ENCODE measurements at regions not wholly inside any gene's neighbourhood (a gene's known extent, or its start where the extent isn't known, plus 50 kb on each side); places are given as distances from the start of the nearest gene placed in this dataset.

- no peak for TF ChIP-seq CTCF (IDR thresholded peaks at IDR 0.05; ENCODE audit: partially characterized antibody, unreplicated experiment)
- H3K9me3 Mint-ChIP-seq (ENCODE audit: unreplicated experiment), result no peaks in the 10 kb centered on the region
- no peak overlapping the region for H3K4me3 Mint-ChIP-seq (ENCODE audit: unreplicated experiment)
- H3K4me1 Mint-ChIP-seq (ENCODE audit: low read depth, unreplicated experiment), result no peaks in the 10 kb centered on the region
- no peaks in the 10 kb centered on the region for H3K27me3 Mint-ChIP-seq (ENCODE audit: unreplicated experiment)
- no peak overlapping the region for H3K27ac Mint-ChIP-seq (ENCODE audit: unreplicated experiment)
- DNase-seq, result no peak
- H3K36me3 Mint-ChIP-seq (ENCODE audit: unreplicated experiment), result no peaks in the 10 kb centered on the region
Measured at GRCh38 chr11:105389952-105390351, 219.9 kb upstream of the GRIA4 start.

GRCh38 chr11:105388006-105388405 is 221.9 kb upstream of the GRIA4 start:
- no peak for TF ChIP-seq CTCF (IDR thresholded peaks at IDR 0.05; ENCODE audit: partially characterized antibody, unreplicated experiment)
- Mint-ChIP-seq H3K9me3 (ENCODE audit: unreplicated experiment) (no peaks in the 10 kb centered on the region), H3K27ac (ENCODE audit: unreplicated experiment) (no peak overlapping the region), H3K4me1 (ENCODE audit: low read depth, unreplicated experiment) (no peaks in the 10 kb centered on the region), H3K27me3 (ENCODE audit: unreplicated experiment) (no peaks in the 10 kb centered on the region), H3K36me3 (ENCODE audit: unreplicated experiment) (no peaks in the 10 kb centered on the region), H3K4me3 (ENCODE audit: unreplicated experiment) (no peak overlapping the region)
- no peak for DNase-seq

- Mint-ChIP-seq H3K36me3 (ENCODE audit: unreplicated experiment) (no peaks in the 10 kb centered on the region), H3K27ac (ENCODE audit: unreplicated experiment) (no peak overlapping the region), H3K27me3 (ENCODE audit: unreplicated experiment) (no peaks in the 10 kb centered on the region), H3K9me3 (ENCODE audit: unreplicated experiment) (no peaks in the 10 kb centered on the region), H3K4me3 (ENCODE audit: unreplicated experiment) (no peak overlapping the region), H3K4me1 (ENCODE audit: low read depth, unreplicated experiment) (no peaks in the 10 kb centered on the region)
- no peak for TF ChIP-seq CTCF (IDR thresholded peaks at IDR 0.05; ENCODE audit: partially characterized antibody, unreplicated experiment)
- no peak for DNase-seq
Measured at GRCh38 chr11:105381941-105382340, 227.9 kb upstream of the GRIA4 start.

GRCh38 chr11:105377870-105378269 is 232.0 kb upstream of the GRIA4 start:
- no peaks in the 10 kb centered on the region for H3K27me3 Mint-ChIP-seq (ENCODE audit: unreplicated experiment)
- no peak overlapping the region for H3K27ac Mint-ChIP-seq (ENCODE audit: unreplicated experiment)
- no peaks in the 10 kb centered on the region for H3K9me3 Mint-ChIP-seq (ENCODE audit: unreplicated experiment)
- peaks cover 10% of the 10 kb centered on the region for H3K36me3 Mint-ChIP-seq (ENCODE audit: unreplicated experiment)
- H3K4me1 Mint-ChIP-seq (ENCODE audit: low read depth, unreplicated experiment), result no peaks in the 10 kb centered on the region
- DNase-seq, result no peak
- H3K4me3 Mint-ChIP-seq (ENCODE audit: unreplicated experiment), result no peak overlapping the region
- no peak for TF ChIP-seq CTCF (IDR thresholded peaks at IDR 0.05; ENCODE audit: partially characterized antibody, unreplicated experiment)

GRCh38 chr11:105372206-105372605 is 232.6 kb upstream of the CARD18 start:
- Mint-ChIP-seq H3K27ac (ENCODE audit: unreplicated experiment) (no peak overlapping the region), H3K9me3 (ENCODE audit: unreplicated experiment) (no peaks in the 10 kb centered on the region), H3K4me1 (ENCODE audit: low read depth, unreplicated experiment) (no peaks in the 10 kb centered on the region), H3K4me3 (ENCODE audit: unreplicated experiment) (no peak overlapping the region), H3K27me3 (ENCODE audit: unreplicated experiment) (no peaks in the 10 kb centered on the region), H3K36me3 (ENCODE audit: unreplicated experiment) (peaks cover 10% of the 10 kb centered on the region)
- TF ChIP-seq CTCF (IDR thresholded peaks at IDR 0.05; ENCODE audit: partially characterized antibody, unreplicated experiment), result no peak
- DNase-seq, result no peak

Data from glutamatergic neuron (in vitro differentiated cells).